22Rv1 (cell line): ENCODE measurements at regions not wholly inside any gene's neighbourhood (a gene's known extent, or its start where the extent isn't known, plus 50 kb on each side); places are given as distances from the start of the nearest gene placed in this dataset.

Experiments used
- H3K27ac ChIP-seq: fragments of 450-650 bp; 2 replicates; pipeline ENCODE4 v1.5.1; 2017
- ZFX ChIP-seq: fragments of 450-650 bp; IDR thresholded peaks from 2 replicates; pipeline ENCODE4 v1.6.1; 2017; ENCODE audit warnings: antibody characterized with exemption, borderline replicate concordance
- TF ChIP-seq, protein P1 (sequence below): fragments of 450-650 bp; IDR thresholded peaks from 2 replicates; pipeline ENCODE4 v1.5.1; 2017; ENCODE audit warnings: mild to moderate bottlenecking

DNA sequence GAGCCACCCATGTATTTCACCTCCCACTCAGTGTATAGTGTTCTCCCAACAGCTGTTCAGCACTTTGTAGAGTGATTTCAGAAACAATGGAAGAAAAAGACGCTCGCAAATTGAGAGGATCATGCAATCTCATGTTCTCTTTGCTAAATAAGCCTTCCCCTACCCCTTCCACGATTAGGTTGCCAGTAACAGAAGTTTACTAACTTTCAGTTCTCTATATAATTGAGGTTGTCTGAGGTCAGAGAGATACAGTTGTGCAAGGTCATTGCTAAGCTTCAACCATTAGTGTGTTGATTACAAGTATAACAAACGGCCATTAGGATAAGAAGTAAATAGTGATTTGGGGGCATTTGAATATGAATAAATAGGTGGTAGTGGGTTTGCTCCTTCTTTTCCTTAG lies 99.6 kb downstream of the TUSC7 start:
- TF ChIP-seq ZFX, result no peak
- TF ChIP-seq, protein P1, sequence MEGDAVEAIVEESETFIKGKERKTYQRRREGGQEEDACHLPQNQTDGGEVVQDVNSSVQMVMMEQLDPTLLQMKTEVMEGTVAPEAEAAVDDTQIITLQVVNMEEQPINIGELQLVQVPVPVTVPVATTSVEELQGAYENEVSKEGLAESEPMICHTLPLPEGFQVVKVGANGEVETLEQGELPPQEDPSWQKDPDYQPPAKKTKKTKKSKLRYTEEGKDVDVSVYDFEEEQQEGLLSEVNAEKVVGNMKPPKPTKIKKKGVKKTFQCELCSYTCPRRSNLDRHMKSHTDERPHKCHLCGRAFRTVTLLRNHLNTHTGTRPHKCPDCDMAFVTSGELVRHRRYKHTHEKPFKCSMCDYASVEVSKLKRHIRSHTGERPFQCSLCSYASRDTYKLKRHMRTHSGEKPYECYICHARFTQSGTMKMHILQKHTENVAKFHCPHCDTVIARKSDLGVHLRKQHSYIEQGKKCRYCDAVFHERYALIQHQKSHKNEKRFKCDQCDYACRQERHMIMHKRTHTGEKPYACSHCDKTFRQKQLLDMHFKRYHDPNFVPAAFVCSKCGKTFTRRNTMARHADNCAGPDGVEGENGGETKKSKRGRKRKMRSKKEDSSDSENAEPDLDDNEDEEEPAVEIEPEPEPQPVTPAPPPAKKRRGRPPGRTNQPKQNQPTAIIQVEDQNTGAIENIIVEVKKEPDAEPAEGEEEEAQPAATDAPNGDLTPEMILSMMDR, result no peak
- H3K27ac ChIP-seq, result no peak overlapping the region

DNA sequence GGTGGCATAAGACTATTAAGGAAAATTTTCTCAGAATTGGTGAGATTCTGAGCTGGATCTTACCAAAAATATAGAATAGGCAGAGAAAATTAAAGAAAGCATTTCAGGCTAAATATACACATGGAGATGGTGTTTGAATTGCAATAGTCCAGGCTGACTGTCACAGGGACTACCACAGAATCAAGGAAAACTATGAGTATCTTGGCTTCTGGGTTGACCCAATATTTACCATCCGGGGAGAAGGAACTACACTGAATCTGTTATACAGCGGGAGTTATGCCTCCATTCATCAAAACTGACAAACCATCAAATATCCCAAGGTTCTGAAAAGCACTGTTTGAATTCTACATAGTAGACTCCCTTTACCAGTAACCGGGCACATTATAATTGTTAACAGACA lies 102.2 kb downstream of the TUSC7 start:
- no peak for TF ChIP-seq ZFX
- TF ChIP-seq, protein P1, result no peak

DNA sequence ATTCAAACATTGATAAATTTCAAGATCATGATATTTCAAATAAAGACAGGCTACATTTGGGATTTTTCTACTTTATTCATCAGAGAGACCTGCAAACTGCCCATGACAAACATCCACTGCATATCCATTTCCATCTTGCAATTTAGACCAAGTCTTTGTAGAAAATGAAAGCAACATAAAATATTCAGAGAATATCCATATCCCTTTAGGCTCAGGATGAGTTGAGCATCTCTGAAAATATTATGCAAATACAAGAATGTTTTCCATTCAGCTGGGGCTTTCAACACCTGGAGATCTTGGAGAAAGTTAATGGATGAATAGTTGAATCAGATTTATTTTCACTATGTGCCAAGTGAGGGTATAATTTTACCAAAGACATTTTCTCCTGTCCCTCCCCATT lies 103.4 kb downstream of the TUSC7 start:
- TF ChIP-seq, protein P1, result no peak
- TF ChIP-seq ZFX, result no peak
- no peak overlapping the region for H3K27ac ChIP-seq

More for the DNA sequence above, 102.2 kb downstream of the TUSC7 start:
- H3K27ac ChIP-seq, result no peak overlapping the region

DNA sequence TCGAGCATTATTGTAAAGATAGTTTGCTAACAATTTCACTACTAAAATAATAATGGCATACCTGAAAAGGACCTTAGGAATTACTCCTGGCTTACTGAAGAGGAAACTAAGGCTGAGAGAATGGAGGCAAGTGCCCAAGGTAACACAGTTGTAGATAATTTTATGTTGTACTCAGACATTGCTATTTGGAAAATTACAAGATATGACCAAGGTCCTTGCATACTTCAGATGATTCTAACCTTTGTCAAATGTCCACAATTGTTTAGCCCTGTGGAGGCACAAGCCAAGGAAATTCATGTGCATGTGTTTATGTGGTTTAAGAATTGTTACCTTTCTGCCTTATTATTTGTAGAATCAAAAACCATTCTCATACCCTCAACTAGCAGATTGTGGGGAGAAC lies 105.7 kb downstream of the TUSC7 start:
- TF ChIP-seq, protein P1, result no peak
- no peak for TF ChIP-seq ZFX
- no peak overlapping the region for H3K27ac ChIP-seq

DNA sequence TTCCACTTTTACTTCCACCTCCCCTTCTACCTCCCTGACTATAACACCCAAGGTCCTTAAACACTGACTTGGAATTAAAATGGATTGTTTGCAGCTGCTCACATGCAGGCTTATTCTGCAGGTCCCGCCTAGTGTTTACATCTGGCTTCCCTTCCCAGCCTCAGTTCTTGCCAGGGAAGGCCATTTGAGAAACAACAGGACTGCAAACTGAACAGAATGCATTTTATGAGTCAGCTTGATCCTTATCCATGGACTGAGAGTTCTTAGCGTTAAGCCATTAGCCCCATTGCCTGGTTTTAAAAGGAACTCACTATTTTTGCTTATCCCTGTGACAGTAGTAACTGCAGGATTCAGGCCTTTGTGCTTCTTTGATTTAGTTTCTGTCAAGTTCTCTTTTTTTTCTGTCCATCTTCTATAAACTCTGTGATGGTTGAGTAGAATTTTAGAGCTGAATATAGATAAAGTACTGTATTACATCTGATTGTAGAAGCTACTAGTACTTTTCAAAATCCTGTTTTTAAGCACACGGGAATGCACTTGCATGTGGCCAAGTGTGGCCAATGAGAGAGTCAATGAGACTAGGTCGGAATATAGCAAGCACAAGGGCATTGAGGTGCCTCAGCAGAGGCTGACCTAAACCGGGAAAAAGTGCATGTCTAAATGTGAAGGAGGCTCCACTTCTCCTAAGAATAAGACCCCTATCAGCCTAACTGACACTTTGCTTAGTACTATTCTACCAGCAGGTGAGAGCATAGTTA lies 106.4 kb downstream of the TUSC7 start:
- H3K27ac ChIP-seq, result no peak overlapping the region
- TF ChIP-seq ZFX, result no peak
- TF ChIP-seq, protein P1, result no peak

DNA sequence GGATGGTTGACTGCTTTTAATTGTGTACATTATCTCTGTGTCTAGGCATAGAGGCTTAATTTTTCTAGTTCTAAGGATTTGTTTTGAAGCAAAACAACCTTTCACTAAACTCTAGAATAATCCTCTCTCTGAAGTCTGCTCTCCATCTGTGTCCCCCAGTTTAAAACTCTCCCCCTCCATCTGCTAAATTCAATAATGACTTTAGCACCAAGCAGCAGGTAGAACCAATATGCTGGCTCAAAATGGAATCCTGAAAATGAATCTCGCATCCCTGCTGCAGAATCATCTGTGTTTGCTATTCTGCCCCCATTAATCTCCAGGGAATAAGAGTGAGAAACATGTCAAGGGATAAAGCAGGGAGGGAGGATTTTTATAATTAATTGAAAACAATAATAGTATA lies 111.8 kb downstream of the TUSC7 start:
- no peak for TF ChIP-seq ZFX
- TF ChIP-seq, protein P1, result no peak
- no peak overlapping the region for H3K27ac ChIP-seq

DNA sequence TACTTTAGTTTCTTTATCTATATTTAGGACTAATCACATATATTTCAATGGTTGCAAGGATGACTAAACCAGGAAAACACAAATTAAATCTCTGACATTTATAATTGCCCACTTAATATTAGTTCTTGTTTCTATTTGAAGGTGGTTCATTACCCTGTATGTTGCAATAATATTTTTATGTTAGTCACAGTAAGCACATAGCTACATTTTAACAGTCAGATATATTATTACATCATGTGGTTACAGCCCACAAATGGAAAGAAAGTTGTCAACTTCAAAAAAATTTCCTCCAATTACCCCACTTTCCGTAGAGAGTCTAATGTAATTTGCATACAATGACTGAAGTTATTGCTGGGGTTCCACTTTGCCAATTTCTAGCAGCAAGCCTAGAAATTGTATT lies 114.6 kb downstream of the TUSC7 start:
- H3K27ac ChIP-seq, result no peak overlapping the region
- TF ChIP-seq, protein P1, result no peak
- TF ChIP-seq ZFX, result no peak
